ENCODE measurements at regions not wholly inside any gene's neighbourhood (a gene's known extent, or its start where the extent isn't known, plus 50 kb on each side); places are given as distances from the start of the nearest gene placed in this dataset.

DNA sequence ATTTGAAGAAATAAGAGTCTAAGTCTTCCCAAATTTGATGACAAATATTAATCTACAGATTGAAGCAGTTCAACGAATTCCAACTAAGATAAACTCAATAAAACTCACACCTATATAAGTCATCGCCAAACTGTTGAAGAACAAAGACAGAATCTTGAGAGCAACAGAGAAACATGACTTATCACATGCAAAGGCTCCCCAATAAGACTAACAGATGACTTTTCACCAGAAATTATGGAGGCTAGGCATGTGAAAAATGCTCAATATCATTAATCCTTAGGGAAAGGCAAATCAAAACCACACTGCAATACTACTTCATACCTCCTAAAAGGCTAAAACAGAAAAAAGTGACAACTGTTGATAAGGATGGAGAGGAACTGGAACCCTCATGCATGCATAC, 517.6 kb upstream of the SUCLG2 start:
- TF ChIP-seq, protein P1, sequence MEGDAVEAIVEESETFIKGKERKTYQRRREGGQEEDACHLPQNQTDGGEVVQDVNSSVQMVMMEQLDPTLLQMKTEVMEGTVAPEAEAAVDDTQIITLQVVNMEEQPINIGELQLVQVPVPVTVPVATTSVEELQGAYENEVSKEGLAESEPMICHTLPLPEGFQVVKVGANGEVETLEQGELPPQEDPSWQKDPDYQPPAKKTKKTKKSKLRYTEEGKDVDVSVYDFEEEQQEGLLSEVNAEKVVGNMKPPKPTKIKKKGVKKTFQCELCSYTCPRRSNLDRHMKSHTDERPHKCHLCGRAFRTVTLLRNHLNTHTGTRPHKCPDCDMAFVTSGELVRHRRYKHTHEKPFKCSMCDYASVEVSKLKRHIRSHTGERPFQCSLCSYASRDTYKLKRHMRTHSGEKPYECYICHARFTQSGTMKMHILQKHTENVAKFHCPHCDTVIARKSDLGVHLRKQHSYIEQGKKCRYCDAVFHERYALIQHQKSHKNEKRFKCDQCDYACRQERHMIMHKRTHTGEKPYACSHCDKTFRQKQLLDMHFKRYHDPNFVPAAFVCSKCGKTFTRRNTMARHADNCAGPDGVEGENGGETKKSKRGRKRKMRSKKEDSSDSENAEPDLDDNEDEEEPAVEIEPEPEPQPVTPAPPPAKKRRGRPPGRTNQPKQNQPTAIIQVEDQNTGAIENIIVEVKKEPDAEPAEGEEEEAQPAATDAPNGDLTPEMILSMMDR (IDR thresholded peaks at IDR 0.05) = no peak
- TF ChIP-seq POLR2A (IDR thresholded peaks at IDR 0.05) = no peak
